NT2/D1 (cell line): ENCODE measurements at regions not wholly inside any gene's neighbourhood (a gene's known extent, or its start where the extent isn't known, plus 50 kb on each side); places are given as distances from the start of the nearest gene placed in this dataset.
A peak's percentile ranks its signal among the peaks of the same experiment; 100 is the strongest.

ENCODE experiments used
- DNase-seq: peaks from one replicate; pipeline ENCODE4 v3.0.0-alpha.2; 2011; ENCODE audit warnings: low read depth, low spot score
- H3K27me3 ChIP-seq: 2 replicates; pipeline ENCODE4 v1.6.0; 2011; ENCODE audit warnings: mild to moderate bottlenecking; ENCODE audit not compliant: insufficient read length, insufficient read depth
- H3K36me3 ChIP-seq: 2 replicates; pipeline ENCODE4 v1.6.1; 2011; ENCODE audit warnings: mild to moderate bottlenecking, low read length, mixed read lengths; ENCODE audit not compliant: insufficient read depth, insufficient read length
- H3K4me1 ChIP-seq: 2 replicates; pipeline ENCODE4 v1.5.1; 2011; ENCODE audit not compliant: insufficient read depth, insufficient read length
- H3K4me3 ChIP-seq: 2 replicates; pipeline ENCODE4 v1.5.1; 2011; ENCODE audit warnings: low read depth; ENCODE audit not compliant: insufficient read length
- H3K9ac ChIP-seq: 2 replicates; pipeline ENCODE4 v1.6.0; 2011; ENCODE audit warnings: low read depth; ENCODE audit not compliant: insufficient read length
- H3K9me3 ChIP-seq: 2 replicates; pipeline ENCODE4 v1.5.1; 2011; ENCODE audit warnings: mild to moderate bottlenecking, low read length; ENCODE audit not compliant: insufficient read depth
- SUZ12 ChIP-seq: IDR thresholded peaks from 2 replicates; pipeline ENCODE4 v1.6.1; 2011; ENCODE audit not compliant: insufficient read length, insufficient read depth; ENCODE audit errors: extremely low read depth
- YY1 ChIP-seq: IDR thresholded peaks from 2 replicates; pipeline ENCODE4 v1.6.1; 2011; ENCODE audit not compliant: insufficient read length, insufficient read depth
- ZNF274 ChIP-seq: IDR thresholded peaks from 2 replicates; pipeline ENCODE4 v1.6.1; 2011; ENCODE audit warnings: mild to moderate bottlenecking, low read depth, low read length

- H3K36me3 ChIP-seq, result no peaks in the 10 kb centered on the region
- no peaks in the 10 kb centered on the region for H3K4me1 ChIP-seq
- H3K9ac ChIP-seq, result no peak overlapping the region
- H3K9me3 ChIP-seq, result no peaks in the 10 kb centered on the region
- no peak for DNase-seq
- TF ChIP-seq ZNF274 (no peak), SUZ12 (no peak), YY1 (no peak)
- H3K4me3 ChIP-seq, result no peak overlapping the region
- H3K27me3 ChIP-seq, result no peaks in the 10 kb centered on the region
Observed at GRCh38 chr3:178421069-178421468, 115.2 kb upstream of the KCNMB2 start.

- H3K27me3 ChIP-seq, result no peaks in the 10 kb centered on the region
- no peak overlapping the region for H3K4me3 ChIP-seq
- TF ChIP-seq ZNF274 (no peak), SUZ12 (no peak), YY1 (no peak)
- H3K36me3 ChIP-seq, result no peaks in the 10 kb centered on the region
- no peak overlapping the region for H3K9ac ChIP-seq
- no peak for DNase-seq
- no peaks in the 10 kb centered on the region for H3K9me3 ChIP-seq
- no peaks in the 10 kb centered on the region for H3K4me1 ChIP-seq
Observed at GRCh38 chr3:178422406-178422805, 113.8 kb upstream of the KCNMB2 start.

GRCh38 chr3:178428037-178428436 lies 108.2 kb upstream of the KCNMB2 start:
- TF ChIP-seq ZNF274 (no peak), SUZ12 (no peak), YY1 (no peak)
- H3K4me3 ChIP-seq, result no peak overlapping the region
- H3K36me3 ChIP-seq, result no peaks in the 10 kb centered on the region
- H3K27me3 ChIP-seq, result no peaks in the 10 kb centered on the region
- H3K9ac ChIP-seq, result no peak overlapping the region
- H3K4me1 ChIP-seq, result no peaks in the 10 kb centered on the region
- no peak for DNase-seq
- H3K9me3 ChIP-seq, result no peaks in the 10 kb centered on the region

GRCh38 chr3:178434206-178434805 lies 101.9 kb upstream of the KCNMB2 start:
- no peaks in the 10 kb centered on the region for H3K9me3 ChIP-seq
- peaks cover 3% of the 10 kb centered on the region for H3K4me1 ChIP-seq
- no peak overlapping the region for H3K4me3 ChIP-seq
- no peaks in the 10 kb centered on the region for H3K36me3 ChIP-seq
- peak; percentile 13 for DNase-seq
- no peak overlapping the region for H3K9ac ChIP-seq
- H3K27me3 ChIP-seq, result no peaks in the 10 kb centered on the region
- TF ChIP-seq ZNF274 (no peak), YY1 (no peak), SUZ12 (no peak)

GRCh38 chr3:178435575-178435974 lies 100.7 kb upstream of the KCNMB2 start:
- H3K36me3 ChIP-seq, result no peaks in the 10 kb centered on the region
- no peak for DNase-seq
- TF ChIP-seq SUZ12, result no peak
- no peak for TF ChIP-seq ZNF274
- no peak for TF ChIP-seq YY1
- peaks cover 3% of the 10 kb centered on the region for H3K4me1 ChIP-seq
- no peaks in the 10 kb centered on the region for H3K9me3 ChIP-seq
- no peaks in the 10 kb centered on the region for H3K27me3 ChIP-seq
- no peak overlapping the region for H3K4me3 ChIP-seq
- no peak overlapping the region for H3K9ac ChIP-seq

GRCh38 chr3:178436773-178437172 lies 99.5 kb upstream of the KCNMB2 start:
- TF ChIP-seq SUZ12 (no peak), ZNF274 (no peak), YY1 (no peak)
- DNase-seq, result peak; percentile 5
- no peak overlapping the region for H3K9ac ChIP-seq
- H3K27me3 ChIP-seq, result no peaks in the 10 kb centered on the region
- H3K4me3 ChIP-seq, result no peak overlapping the region
- H3K9me3 ChIP-seq, result no peaks in the 10 kb centered on the region
- H3K36me3 ChIP-seq, result no peaks in the 10 kb centered on the region
- peaks cover 3% of the 10 kb centered on the region for H3K4me1 ChIP-seq

GRCh38 chr3:178437236-178437635 lies 99.0 kb upstream of the KCNMB2 start:
- no peak overlapping the region for H3K9ac ChIP-seq
- H3K36me3 ChIP-seq, result no peaks in the 10 kb centered on the region
- DNase-seq, result no peak
- no peak overlapping the region for H3K4me3 ChIP-seq
- peaks cover 3% of the 10 kb centered on the region for H3K4me1 ChIP-seq
- H3K9me3 ChIP-seq, result no peaks in the 10 kb centered on the region
- no peaks in the 10 kb centered on the region for H3K27me3 ChIP-seq
- TF ChIP-seq YY1 (no peak), SUZ12 (no peak), ZNF274 (no peak)
